Mucosa of rectum (tissue), 2 donors: ENCODE measurements at regions not wholly inside any gene's neighbourhood (a gene's known extent, or its start where the extent isn't known, plus 50 kb on each side); places are given as distances from the start of the nearest gene placed in this dataset.

ENCODE experiments used
- H3K27ac ChIP-seq, 2 donors: one replicate each; pipeline ENCODE4 v1.7.0; 2013; ENCODE audit warnings: inconsistent platforms in 2 of 2, low read depth in 2 of 2, low read length in 2 of 2
- H3K27me3 ChIP-seq, 2 donors: one replicate each; pipeline ENCODE4 v1.7.0; 2013; ENCODE audit warnings: low read length in 2 of 2; ENCODE audit not compliant: control insufficient read depth in 2 of 2, insufficient read depth in 2 of 2
- H3K36me3 ChIP-seq, 2 donors: one replicate each; pipeline ENCODE4 v1.7.0; 2013; ENCODE audit warnings: low read length in 2 of 2; ENCODE audit not compliant: control insufficient read depth in 2 of 2, insufficient read depth in 2 of 2
- H3K4me1 ChIP-seq, 2 donors: one replicate each; pipeline ENCODE4 v1.7.0; 2013; ENCODE audit warnings: low read length in 2 of 2, mild to moderate bottlenecking in 1 of 2; ENCODE audit not compliant: control insufficient read depth in 2 of 2, insufficient read depth in 2 of 2
- H3K4me3 ChIP-seq, 2 donors: one replicate each; pipeline ENCODE4 v1.7.0; 2013; ENCODE audit warnings: low read length in 2 of 2
- H3K9ac ChIP-seq, 2 donors: one replicate each; pipeline ENCODE4 v1.7.0; 2013; ENCODE audit warnings: low read length in 2 of 2, low read depth in 1 of 2, mild to moderate bottlenecking in 1 of 2
- H3K9me3 ChIP-seq, 2 donors: one replicate each; pipeline ENCODE4 v1.7.0; 2013; ENCODE audit warnings: low read length in 2 of 2; ENCODE audit not compliant: control insufficient read depth in 2 of 2
- donor health status: healthy.
- donor health status: Normal muscosa, but diverticular disease.

DNA sequence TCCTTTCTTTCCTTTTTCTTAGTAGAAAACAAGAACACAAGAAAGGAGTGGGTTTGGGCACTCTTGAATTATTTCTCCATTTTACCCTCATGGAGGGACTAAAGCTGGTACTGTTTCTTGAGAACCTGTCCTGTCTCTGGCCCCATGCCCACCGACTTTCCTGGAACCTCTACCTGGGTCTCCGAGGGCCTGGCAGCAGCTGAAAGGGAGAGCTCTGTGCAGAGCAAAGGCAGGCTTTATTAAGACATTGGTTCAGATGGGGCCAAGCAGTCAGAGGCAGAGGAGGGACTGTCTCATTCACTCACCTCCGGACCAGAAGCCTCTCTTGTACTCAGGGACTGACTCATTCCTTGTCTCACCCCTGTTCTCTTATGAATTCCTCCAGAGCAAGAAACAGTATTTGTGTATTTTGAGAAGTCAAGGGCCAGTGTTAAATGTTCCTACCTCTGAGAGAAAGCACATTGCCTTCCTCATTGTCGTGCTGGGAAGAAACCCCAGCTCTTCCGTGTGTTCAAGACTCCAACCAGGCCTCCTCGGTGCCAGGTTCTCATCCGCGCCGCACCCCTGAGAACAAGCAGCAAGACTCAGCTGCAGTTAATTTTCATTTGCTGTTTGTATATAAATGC lies 201.9 kb upstream of the NT5C1B start:
- Histone ChIP-seq H3K36me3 (no peaks in the 10 kb centered on the region), H3K4me1 (no peaks in the 10 kb centered on the region), H3K27ac (no peak overlapping the region), H3K9me3 (no peaks in the 10 kb centered on the region), H3K9ac (no peak overlapping the region), H3K27me3 (no peaks in the 10 kb centered on the region), H3K4me3 (no peak overlapping the region)

DNA sequence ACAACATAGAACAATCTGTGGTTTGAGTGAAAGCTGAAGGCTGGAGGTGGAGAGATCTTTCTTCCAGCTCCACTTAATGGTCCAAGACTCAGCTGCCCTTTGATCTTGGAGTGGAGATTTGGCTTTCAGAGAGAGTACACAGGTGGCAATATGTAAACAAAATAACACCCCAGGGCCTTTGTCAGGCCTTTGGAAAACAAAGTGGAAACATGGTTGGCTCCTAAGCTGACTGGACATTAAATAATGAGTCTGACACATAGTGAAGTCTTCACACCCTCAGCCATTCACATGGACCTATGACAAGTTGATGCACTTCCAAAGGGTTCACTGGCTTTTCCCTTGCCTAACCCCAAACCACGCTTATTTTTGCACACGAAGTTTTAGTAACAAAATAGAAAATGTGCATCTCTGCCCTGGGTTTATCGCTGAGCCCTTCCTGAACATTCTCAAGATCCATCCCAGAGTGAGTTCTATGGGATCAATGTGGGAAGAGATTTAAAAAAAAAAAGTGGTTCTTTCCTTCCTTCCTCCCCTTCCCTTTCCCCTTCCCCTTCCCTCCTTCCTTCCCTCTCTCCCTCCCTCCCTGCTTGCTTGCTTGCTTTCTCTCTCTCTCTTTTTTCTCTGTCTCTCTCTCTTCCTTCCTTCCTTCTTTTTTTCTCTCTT lies 201.3 kb upstream of the NT5C1B start:
- Histone ChIP-seq H3K4me3 (no peak overlapping the region), H3K27ac (no peak overlapping the region), H3K9ac (no peak overlapping the region), H3K27me3 (no peaks in the 10 kb centered on the region), H3K36me3 (no peaks in the 10 kb centered on the region), H3K9me3 (no peaks in the 10 kb centered on the region), H3K4me1 (no peaks in the 10 kb centered on the region)

DNA sequence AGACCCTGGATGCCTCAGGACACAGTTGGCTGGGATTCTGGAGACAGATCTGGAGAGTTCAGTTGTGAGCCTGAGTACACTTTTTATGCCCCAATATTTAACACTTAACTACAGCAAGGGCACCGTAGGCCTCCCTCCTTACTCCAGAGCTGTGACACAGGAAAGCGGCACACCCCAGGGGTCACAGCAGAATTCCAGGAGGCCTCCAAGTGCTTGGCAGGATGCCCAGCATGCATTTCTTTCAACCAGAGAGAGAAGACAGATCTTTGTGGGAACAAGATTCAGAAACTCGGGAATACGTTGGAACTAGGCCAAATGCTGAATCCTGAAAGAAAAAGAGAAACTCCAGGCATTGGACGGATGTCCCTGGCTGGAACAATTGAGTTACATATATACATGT lies 199.2 kb upstream of the NT5C1B start:
- H3K36me3 ChIP-seq: no peaks in the 10 kb centered on the region
- no peaks in the 10 kb centered on the region for H3K4me1 ChIP-seq
- H3K9ac ChIP-seq: no peak overlapping the region
- H3K4me3 ChIP-seq: no peak overlapping the region
- no peaks in the 10 kb centered on the region for H3K9me3 ChIP-seq
- H3K27ac ChIP-seq: no peak overlapping the region
- no peaks in the 10 kb centered on the region for H3K27me3 ChIP-seq

DNA sequence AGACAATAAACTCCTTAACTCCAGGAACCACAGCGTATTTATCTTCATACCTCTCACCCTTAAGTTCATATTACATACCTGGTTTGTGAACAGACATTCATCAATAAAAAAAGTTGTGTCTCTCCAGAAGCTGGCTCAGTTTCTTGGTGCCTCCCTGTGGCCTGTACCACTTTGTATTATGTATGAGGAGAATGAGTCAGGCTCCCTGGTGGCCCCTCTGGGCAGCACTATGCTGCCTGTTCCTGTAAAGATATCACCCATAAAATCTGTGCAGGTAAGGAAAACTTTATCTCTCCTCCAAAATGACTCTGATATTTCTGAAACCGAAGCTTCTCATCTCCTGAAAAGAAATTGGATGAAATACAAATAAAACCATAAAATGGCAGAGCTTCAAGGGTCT lies 198.4 kb upstream of the NT5C1B start:
- Histone ChIP-seq H3K27ac (no peak overlapping the region), H3K36me3 (no peaks in the 10 kb centered on the region), H3K9me3 (no peaks in the 10 kb centered on the region), H3K9ac (no peak overlapping the region), H3K4me3 (no peak overlapping the region), H3K27me3 (no peaks in the 10 kb centered on the region), H3K4me1 (no peaks in the 10 kb centered on the region)

GRCh38 chr2:18784245-18784644 lies 194.9 kb upstream of the NT5C1B start:
- H3K9me3 ChIP-seq: no peaks in the 10 kb centered on the region
- no peak overlapping the region for H3K9ac ChIP-seq
- H3K4me3 ChIP-seq: no peak overlapping the region
- no peaks in the 10 kb centered on the region for H3K4me1 ChIP-seq
- H3K27me3 ChIP-seq: no peaks in the 10 kb centered on the region
- H3K27ac ChIP-seq: no peak overlapping the region
- H3K36me3 ChIP-seq: no peaks in the 10 kb centered on the region

DNA sequence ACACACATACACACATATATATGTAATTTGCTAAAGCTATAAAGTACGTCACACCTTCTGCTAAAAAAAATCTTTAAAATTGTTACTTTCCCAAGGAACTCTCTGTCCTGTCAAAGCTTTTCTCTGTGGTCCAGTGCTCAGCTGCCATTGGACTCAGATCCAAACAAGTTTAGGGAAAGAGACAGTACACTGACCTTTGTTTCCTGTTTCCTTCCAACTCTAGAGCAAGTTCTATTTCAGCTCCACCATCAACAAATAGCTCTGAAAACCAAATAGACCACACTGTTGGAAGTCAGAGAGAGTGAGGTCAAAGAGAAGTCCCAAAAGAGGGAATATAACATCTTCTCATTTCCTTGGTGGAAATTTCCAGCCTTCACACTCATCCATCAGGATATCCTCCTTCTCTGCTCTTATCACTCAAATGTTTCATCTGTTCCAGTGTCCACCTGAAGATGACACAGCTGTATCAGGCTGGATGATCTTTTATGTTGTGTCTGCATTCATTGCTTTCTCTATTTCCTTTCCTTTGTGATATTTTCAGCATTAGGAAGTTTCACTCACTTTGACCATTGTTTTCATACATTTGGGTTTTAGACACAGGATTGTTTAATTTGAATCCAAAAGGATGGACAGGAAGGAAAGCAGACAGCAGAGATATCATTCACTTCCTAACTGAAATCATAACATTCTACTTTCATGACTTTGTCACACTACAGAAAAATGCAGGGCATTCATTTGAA lies 192.3 kb upstream of the NT5C1B start:
- Histone ChIP-seq H3K9me3 (no peaks in the 10 kb centered on the region), H3K27ac (no peak overlapping the region), H3K36me3 (no peaks in the 10 kb centered on the region), H3K9ac (no peak overlapping the region), H3K4me3 (no peak overlapping the region), H3K4me1 (no peaks in the 10 kb centered on the region), H3K27me3 (no peaks in the 10 kb centered on the region)

- Histone ChIP-seq H3K9ac (no peak overlapping the region), H3K4me3 (no peak overlapping the region), H3K4me1 (no peaks in the 10 kb centered on the region), H3K27ac (no peak overlapping the region), H3K9me3 (no peaks in the 10 kb centered on the region), H3K27me3 (no peaks in the 10 kb centered on the region), H3K36me3 (no peaks in the 10 kb centered on the region)
Observed at GRCh38 chr2:18777250-18777812, 188.0 kb upstream of the NT5C1B start.

- no peak overlapping the region for H3K9ac ChIP-seq
- no peaks in the 10 kb centered on the region for H3K27me3 ChIP-seq
- H3K36me3 ChIP-seq: no peaks in the 10 kb centered on the region
- H3K4me3 ChIP-seq: no peak overlapping the region
- H3K4me1 ChIP-seq: no peaks in the 10 kb centered on the region
- H3K27ac ChIP-seq: no peak overlapping the region
- no peaks in the 10 kb centered on the region for H3K9me3 ChIP-seq
Observed at GRCh38 chr2:18771212-18771611, 181.8 kb upstream of the NT5C1B start.

- Histone ChIP-seq H3K4me1 (no peaks in the 10 kb centered on the region), H3K27ac (no peak overlapping the region), H3K9ac (no peak overlapping the region), H3K36me3 (no peaks in the 10 kb centered on the region), H3K27me3 (no peaks in the 10 kb centered on the region), H3K4me3 (no peak overlapping the region), H3K9me3 (no peaks in the 10 kb centered on the region)
Observed at GRCh38 chr2:18763338-18763737, 174.0 kb upstream of the NT5C1B start.

GRCh38 chr2:18762667-18763066 lies 173.3 kb upstream of the NT5C1B start:
- Histone ChIP-seq H3K27ac (no peak overlapping the region), H3K4me1 (no peaks in the 10 kb centered on the region), H3K4me3 (no peak overlapping the region), H3K9ac (no peak overlapping the region), H3K9me3 (no peaks in the 10 kb centered on the region), H3K36me3 (no peaks in the 10 kb centered on the region), H3K27me3 (no peaks in the 10 kb centered on the region)
